Epithelial cell of proximal tubule (primary cell): ENCODE measurements at regions not wholly inside any gene's neighbourhood (a gene's known extent, or its start where the extent isn't known, plus 50 kb on each side); places are given as distances from the start of the nearest gene placed in this dataset.
"Not testable (repeated sequence)": the region's sequence is repeated elsewhere in the genome, so short reads cannot be mapped to it uniquely, and the experiment has no call there.

Experiments used
- DNase-seq: peaks from one replicate; pipeline ENCODE4 v3.0.0-alpha.2; 2011; ENCODE audit warnings: low read depth
- H3K4me3 ChIP-seq: 2 replicates; pipeline ENCODE4 v1.5.1; 2011; ENCODE audit warnings: low read depth, mild to moderate bottlenecking, low read length
- TF ChIP-seq, protein P1 (sequence below): conservative IDR thresholded peaks from 2 replicates; pipeline ENCODE4 v1.5.1; 2012; ENCODE audit warnings: low read depth, mild to moderate bottlenecking, low read length

DNA sequence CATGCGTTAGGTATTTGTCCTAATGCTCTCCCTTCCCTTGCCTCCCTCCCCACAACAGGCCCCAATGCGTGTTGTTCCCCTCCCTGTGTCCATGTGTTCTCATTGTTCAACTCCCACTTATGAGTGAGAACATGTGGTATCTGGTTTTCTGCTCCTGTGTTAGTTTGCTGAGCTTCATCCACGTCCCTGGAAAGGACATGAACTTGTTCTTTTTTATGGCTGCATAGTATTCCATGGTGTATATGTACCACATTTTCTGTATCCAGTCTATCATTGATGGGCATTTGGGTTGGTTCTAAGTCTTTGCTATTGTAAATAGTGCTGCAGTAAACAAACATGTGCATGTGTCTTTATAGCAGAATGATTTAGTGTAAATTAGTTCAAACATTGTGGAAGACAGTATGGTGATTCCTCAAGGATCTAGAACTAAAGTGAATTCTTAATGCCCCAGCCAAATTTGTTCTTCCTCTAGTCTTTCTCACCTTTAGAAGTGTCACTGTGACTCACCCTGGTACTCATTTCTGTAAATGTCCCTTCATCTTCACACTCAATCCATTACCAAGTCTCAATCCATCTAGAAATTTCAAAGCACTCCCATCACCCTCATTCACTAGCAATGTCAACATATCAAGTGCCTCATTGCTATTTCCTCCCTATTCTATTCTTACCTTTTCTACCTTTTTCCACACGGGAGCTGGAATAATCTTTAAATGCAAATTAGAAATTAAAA lies 123.9 kb downstream of the MREG start:
- not testable (repeated sequence) for H3K4me3 ChIP-seq

DNA sequence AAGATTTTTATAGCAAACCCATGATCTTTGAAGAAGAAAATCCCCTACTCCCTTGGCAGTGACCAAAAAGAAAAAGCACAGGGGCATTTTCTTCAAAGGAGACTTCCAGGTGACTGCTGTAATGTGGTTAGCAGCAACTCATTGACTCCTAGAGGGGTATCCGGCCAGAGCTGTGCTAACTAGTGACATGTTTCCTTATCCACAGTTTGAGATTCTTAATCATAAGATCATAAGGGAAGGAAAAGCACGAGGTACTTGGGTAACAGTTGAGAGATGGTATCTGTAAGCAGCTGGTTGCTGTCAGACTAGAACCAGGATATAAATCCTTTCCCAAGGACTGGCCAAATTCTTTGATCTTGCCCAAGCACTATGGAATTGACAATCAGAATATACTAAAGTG lies 124.7 kb downstream of the MREG start:
- no peak for DNase-seq
- H3K4me3 ChIP-seq: no peak overlapping the region
- TF ChIP-seq, protein P1, sequence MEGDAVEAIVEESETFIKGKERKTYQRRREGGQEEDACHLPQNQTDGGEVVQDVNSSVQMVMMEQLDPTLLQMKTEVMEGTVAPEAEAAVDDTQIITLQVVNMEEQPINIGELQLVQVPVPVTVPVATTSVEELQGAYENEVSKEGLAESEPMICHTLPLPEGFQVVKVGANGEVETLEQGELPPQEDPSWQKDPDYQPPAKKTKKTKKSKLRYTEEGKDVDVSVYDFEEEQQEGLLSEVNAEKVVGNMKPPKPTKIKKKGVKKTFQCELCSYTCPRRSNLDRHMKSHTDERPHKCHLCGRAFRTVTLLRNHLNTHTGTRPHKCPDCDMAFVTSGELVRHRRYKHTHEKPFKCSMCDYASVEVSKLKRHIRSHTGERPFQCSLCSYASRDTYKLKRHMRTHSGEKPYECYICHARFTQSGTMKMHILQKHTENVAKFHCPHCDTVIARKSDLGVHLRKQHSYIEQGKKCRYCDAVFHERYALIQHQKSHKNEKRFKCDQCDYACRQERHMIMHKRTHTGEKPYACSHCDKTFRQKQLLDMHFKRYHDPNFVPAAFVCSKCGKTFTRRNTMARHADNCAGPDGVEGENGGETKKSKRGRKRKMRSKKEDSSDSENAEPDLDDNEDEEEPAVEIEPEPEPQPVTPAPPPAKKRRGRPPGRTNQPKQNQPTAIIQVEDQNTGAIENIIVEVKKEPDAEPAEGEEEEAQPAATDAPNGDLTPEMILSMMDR: no peak

More for the DNA sequence above, 123.9 kb downstream of the MREG start:
- DNase-seq: not testable (repeated sequence)

DNA sequence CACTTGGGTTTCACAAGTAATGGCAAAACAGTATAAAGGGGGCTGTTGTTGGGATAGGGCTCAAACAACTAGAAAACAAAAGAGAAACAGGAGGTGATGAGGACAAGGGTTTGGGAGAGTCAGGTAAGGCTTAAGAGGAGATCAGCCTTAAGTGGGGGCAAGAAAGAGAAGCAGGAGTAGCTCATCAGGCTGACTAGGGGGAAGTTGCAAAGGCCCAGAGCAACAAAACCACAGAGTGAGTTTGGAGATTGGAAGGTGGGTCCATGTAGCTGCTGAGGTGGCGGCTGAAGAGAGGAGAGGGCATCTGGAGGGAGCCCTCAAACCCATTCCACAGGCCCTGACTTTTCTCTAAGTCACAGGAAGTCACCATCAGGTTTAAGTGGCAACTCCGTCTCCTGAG lies 126.0 kb downstream of the MREG start:
- TF ChIP-seq, protein P1: no peak
- DNase-seq: no peak
- H3K4me3 ChIP-seq: no peak overlapping the region

DNA sequence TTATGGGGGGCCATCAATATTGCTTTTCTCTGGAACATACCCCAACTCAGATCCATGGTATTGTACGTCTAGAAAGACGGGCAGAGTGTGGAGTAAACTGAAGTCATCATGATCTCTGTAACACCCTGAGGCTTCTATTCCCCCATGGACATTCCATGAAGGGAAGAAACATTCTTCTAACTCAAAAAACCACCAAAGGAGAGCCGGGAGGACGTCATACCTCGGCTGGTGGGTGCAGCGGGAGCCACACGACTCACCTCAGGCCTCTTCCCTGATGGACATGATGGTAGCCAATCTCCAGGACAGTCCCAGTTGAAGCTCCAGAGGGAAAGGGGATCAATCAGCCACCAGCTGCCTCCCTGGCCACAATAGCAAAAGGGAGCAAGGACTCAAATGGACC lies 127.3 kb downstream of the MREG start:
- TF ChIP-seq, protein P1: no peak
- no peak for DNase-seq

DNA sequence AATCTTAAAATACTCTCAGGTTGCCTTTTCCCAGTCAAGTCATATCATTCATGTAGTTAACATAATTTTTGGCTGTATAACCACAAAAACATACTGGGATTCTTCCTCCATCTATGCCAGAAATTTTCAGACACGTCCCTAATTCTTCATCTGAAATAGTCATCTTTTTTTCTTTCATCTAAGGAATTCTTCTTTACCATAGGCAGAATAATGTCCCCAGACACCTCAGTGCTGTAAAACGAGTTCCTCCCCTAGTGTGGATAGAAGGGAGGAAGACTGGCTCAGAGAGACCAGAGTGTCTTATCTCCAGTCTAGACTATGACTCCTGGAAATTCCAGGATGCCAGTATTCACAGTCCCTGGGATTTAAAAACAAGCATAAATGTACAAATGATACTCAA lies 127.8 kb downstream of the MREG start:
- TF ChIP-seq, protein P1: no peak
- DNase-seq: no peak

More for the DNA sequence above, 127.3 kb downstream of the MREG start:
- no peak overlapping the region for H3K4me3 ChIP-seq

DNA sequence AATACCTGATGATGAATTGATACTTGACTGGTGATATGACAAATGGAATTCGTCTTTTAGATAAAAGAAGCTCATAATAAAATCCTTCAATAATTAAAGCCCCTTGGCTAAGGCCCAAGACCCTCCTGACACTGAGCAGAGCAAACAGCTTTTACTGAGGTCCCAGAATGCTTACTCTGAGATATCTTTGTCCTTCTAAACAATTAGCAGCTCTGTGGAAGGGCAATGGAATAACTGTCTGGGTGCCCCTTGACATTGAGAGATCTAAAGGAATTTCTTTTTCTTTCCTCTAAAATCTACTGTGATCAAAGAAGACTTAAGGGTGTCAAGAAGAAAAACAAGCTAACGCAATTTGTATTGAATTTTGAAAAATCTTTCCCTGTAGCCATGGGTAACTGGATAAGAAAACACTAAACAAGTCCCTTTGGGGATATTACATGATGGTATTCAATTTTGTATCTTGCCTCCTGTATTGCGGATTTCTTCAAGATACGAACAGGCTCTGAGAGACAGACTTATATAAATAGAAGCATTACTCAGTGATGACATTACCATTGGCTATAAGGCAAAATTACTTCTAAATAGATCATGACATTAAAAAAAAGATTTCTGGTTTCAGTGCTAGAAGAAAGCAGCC lies 128.8 kb downstream of the MREG start:
- no peak overlapping the region for H3K4me3 ChIP-seq
- DNase-seq: no peak
- TF ChIP-seq, protein P1: no peak

More for the DNA sequence above, 127.8 kb downstream of the MREG start:
- no peak overlapping the region for H3K4me3 ChIP-seq

DNA sequence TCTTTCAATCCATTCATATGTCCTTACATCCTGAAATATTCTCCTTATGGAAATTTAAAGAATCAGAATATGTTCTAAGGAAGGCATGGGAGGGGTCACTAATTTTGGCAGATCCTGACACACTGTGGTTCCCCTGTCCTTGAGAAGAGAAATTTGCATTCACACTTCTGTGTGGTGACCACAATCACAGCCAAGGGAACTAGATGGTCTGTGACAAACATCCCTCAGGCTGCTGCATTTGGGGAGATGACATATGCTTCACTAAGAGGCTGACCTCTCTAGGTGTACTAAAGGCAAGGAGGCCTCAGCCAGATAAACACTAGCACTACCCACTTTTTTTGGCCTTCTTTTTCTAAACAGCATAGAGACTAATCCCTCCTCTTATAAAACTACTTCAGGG lies 129.6 kb downstream of the MREG start:
- H3K4me3 ChIP-seq: no peak overlapping the region
- no peak for DNase-seq
- TF ChIP-seq, protein P1: no peak
